Mesendoderm (in vitro differentiated cells): ENCODE measurements at regions not wholly inside any gene's neighbourhood (a gene's known extent, or its start where the extent isn't known, plus 50 kb on each side); places are given as distances from the start of the nearest gene placed in this dataset.

Experiments
- DNase-seq: peaks from one replicate; pipeline ENCODE4 v3.0.0; 2013
- H2AK5ac ChIP-seq: 2 replicates; pipeline ENCODE4 v1.6.1; 2013; ENCODE audit warnings: low read length, inconsistent platforms
- H2BK120ac ChIP-seq: 2 replicates; pipeline ENCODE4 v1.6.1; 2013; ENCODE audit warnings: low read depth, mild to moderate bottlenecking, low read length, moderate library complexity, mixed read lengths
- H2BK15ac ChIP-seq: replicated peaks from 2 replicates; pipeline ENCODE4 v1.6.1; 2013; ENCODE audit warnings: low read depth, mild to moderate bottlenecking, moderate library complexity
- H2BK5ac ChIP-seq: 2 replicates; pipeline ENCODE4 v1.6.1; 2013; ENCODE audit warnings: low read length, inconsistent platforms
- H3K18ac ChIP-seq: 2 replicates; pipeline ENCODE4 v1.6.1; 2013; ENCODE audit warnings: mild to moderate bottlenecking, low read length, mixed read lengths
- H3K23ac ChIP-seq: one replicate; pipeline ENCODE4 v1.6.1; 2013; ENCODE audit warnings: low read length
- H3K27ac ChIP-seq: 2 replicates; pipeline ENCODE4 v1.5.1; 2013; ENCODE audit warnings: low read depth, mild to moderate bottlenecking, inconsistent platforms, low read length, moderate library complexity
- H3K27me3 ChIP-seq: 2 replicates; pipeline ENCODE4 v1.6.1; 2013; ENCODE audit warnings: low read length, control low read depth, mild to moderate bottlenecking, inconsistent platforms; ENCODE audit not compliant: insufficient read depth, poor library complexity
- H3K36me3 ChIP-seq: 2 replicates; pipeline ENCODE4 v1.6.1; 2013; ENCODE audit warnings: low read length, inconsistent platforms; ENCODE audit not compliant: control insufficient read depth, insufficient read depth
- H3K4ac ChIP-seq: one replicate; pipeline ENCODE4 v1.6.1; 2013; ENCODE audit warnings: low read depth, mild to moderate bottlenecking, low read length, moderate library complexity
- H3K4me1 ChIP-seq: 2 replicates; pipeline ENCODE4 v1.6.1; 2013; ENCODE audit warnings: low read depth, low read length, inconsistent platforms; ENCODE audit not compliant: control insufficient read depth
- H3K4me2 ChIP-seq: 2 replicates; pipeline ENCODE4 v1.6.1; 2013; ENCODE audit warnings: low read length
- H3K4me3 ChIP-seq: 2 replicates; pipeline ENCODE4 v1.5.1; 2013; ENCODE audit warnings: mild to moderate bottlenecking, low read length
- H3K56ac ChIP-seq: one replicate; pipeline ENCODE4 v1.6.1; 2013; ENCODE audit warnings: low read length
- H3K79me1 ChIP-seq: 2 replicates; pipeline ENCODE4 v1.6.1; 2013; ENCODE audit warnings: low read length, inconsistent platforms
- H3K79me2 ChIP-seq: 2 replicates; pipeline ENCODE4 v1.6.1; 2013; ENCODE audit warnings: mild to moderate bottlenecking, low read length; ENCODE audit not compliant: control insufficient read depth, insufficient read depth
- H3K9ac ChIP-seq: 2 replicates; pipeline ENCODE4 v1.6.1; 2013; ENCODE audit warnings: low read length, inconsistent platforms
- H4K5ac ChIP-seq: one replicate; pipeline ENCODE4 v1.6.1; 2013; ENCODE audit warnings: low read length
- H4K8ac ChIP-seq: one replicate; pipeline ENCODE4 v1.6.1; 2013; ENCODE audit warnings: low read depth, mild to moderate bottlenecking, control low read depth, low read length, moderate library complexity
- WGBS: extraction: QIAGEN DNeasy Blood & Tissue Kit; methylation state at CpG from one replicate; pipeline ENCODE4 v1.1.7; 2013; ENCODE audit warnings: low lambda C conversion rate, missing lambda C conversion rate; ENCODE audit not compliant: insufficient coverage; ENCODE audit errors: extremely low coverage; 5-methylcytosine and 5-hydroxymethylcytosine counted together

DNA sequence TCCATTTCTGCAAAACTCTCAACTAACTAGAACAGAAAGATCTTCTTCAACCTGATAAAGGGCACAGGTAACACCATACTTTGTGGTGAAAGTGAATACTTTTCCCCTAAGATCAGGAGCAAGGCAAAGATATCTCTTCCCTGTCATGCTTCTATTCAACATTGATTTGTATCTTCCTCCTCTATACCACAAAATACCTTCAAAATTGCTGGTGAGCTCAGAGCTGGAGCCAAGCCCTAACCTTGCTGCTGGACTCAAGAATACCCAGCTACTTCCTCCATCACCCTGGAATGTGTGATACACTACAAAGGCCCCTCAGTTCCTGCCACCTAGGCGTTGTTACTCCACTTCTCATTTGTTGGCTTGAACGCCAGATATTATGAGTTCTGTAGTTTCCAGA, 499.0 kb downstream of the ACTL7B start:
- no peak overlapping the region for H4K5ac ChIP-seq
- no peak overlapping the region for H3K9ac ChIP-seq
- no peak overlapping the region for H2BK5ac ChIP-seq
- no peak overlapping the region for H3K4me2 ChIP-seq
- no peak overlapping the region for H3K18ac ChIP-seq
- H3K79me2 ChIP-seq = no peaks in the 10 kb centered on the region
- no peak for DNase-seq
- WGBS = no CpG with 5 or more reads among the region's 2 CpGs
- H3K36me3 ChIP-seq = no peaks in the 10 kb centered on the region
- no peak overlapping the region for H2BK15ac ChIP-seq
- H3K79me1 ChIP-seq = no peaks in the 10 kb centered on the region
- no peak overlapping the region for H3K4me3 ChIP-seq
- H3K56ac ChIP-seq = no peak overlapping the region
- H4K8ac ChIP-seq = no peak overlapping the region
- H3K27me3 ChIP-seq = no peaks in the 10 kb centered on the region
- H2AK5ac ChIP-seq = no peak overlapping the region
- no peak overlapping the region for H3K27ac ChIP-seq
- H3K4ac ChIP-seq = no peak overlapping the region
- H3K4me1 ChIP-seq = no peaks in the 10 kb centered on the region
- no peak overlapping the region for H2BK120ac ChIP-seq
- no peak overlapping the region for H3K23ac ChIP-seq

DNA sequence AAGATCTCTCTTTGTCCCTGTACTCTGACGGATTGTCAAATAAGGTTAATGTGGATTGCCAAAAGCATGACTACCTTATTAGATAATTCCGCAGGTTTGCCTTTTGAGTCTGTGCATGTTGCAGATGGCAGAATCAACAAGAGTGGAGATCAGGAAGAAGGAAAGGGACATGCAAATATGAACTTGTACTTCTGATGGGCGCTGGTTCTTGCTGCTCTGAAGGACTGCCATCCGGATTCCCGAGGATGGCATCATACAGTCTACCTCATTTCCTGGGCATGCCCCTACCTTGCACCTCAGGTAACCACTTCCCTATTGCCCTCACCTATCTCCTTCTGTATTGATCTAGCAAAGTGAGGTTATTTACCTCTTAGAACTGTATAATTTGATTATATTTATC, 504.2 kb downstream of the ACTL7B start:
- Histone ChIP-seq H3K56ac (no peak overlapping the region), H3K79me2 (no peaks in the 10 kb centered on the region), H4K5ac (no peak overlapping the region), H3K36me3 (no peaks in the 10 kb centered on the region), H2BK15ac (no peak overlapping the region), H2AK5ac (no peak overlapping the region), H4K8ac (no peak overlapping the region), H2BK120ac (no peak overlapping the region), H3K27ac (no peak overlapping the region), H3K4me3 (no peak overlapping the region), H3K18ac (no peak overlapping the region), H3K23ac (no peak overlapping the region), H2BK5ac (no peak overlapping the region), H3K79me1 (no peaks in the 10 kb centered on the region), H3K4me1 (no peaks in the 10 kb centered on the region), H3K9ac (no peak overlapping the region), H3K4ac (no peak overlapping the region), H3K4me2 (no peak overlapping the region), H3K27me3 (no peaks in the 10 kb centered on the region)
- WGBS = no CpG with 5 or more reads among the region's 5 CpGs
- no peak for DNase-seq

DNA sequence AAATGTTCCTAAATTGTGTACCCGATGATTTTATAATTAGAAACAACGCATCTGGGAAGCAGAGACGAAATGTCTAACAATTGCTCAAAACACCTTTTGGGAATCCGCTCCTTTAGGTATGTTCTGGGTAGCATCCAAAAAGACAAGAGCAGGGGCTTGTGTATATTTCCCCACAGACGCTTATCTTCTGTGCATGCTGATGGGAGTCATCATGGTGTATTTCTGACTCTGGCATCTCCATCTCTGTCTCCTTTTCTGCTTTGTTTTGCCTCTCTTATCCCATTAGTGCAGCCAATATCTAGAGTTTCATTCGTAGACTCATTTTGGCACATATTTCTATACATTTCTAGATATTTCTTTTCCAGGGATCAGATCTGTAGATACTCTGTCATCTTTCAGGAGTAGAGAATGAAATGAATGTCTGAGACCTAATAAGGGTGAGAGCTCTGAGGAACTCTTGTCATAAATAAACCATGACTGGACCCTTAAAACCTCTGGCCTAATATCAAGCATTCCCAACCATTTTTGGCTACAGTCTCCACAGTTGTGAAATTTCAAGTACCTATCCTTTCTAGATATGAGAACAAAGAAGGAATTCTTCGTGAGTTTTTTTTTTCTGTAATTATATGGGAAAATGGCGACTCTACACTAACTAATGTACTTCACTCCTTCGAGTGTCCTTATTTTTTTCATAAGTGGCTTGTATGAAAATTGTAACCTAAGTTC, 508.2 kb downstream of the ACTL7B start:
- Histone ChIP-seq H2AK5ac (no peak overlapping the region), H3K27ac (no peak overlapping the region), H3K4ac (no peak overlapping the region), H4K8ac (no peak overlapping the region), H3K23ac (no peak overlapping the region), H3K4me2 (no peak overlapping the region), H3K36me3 (no peaks in the 10 kb centered on the region), H3K4me1 (no peaks in the 10 kb centered on the region), H4K5ac (no peak overlapping the region), H2BK15ac (no peak overlapping the region), H3K79me1 (no peaks in the 10 kb centered on the region), H2BK120ac (no peak overlapping the region), H3K18ac (no peak overlapping the region), H3K27me3 (no peaks in the 10 kb centered on the region), H2BK5ac (no peak overlapping the region), H3K4me3 (no peak overlapping the region), H3K56ac (no peak overlapping the region), H3K79me2 (no peaks in the 10 kb centered on the region), H3K9ac (no peak overlapping the region)
- no peak for DNase-seq
- no CpG with 5 or more reads among the region's 9 CpGs for WGBS

DNA sequence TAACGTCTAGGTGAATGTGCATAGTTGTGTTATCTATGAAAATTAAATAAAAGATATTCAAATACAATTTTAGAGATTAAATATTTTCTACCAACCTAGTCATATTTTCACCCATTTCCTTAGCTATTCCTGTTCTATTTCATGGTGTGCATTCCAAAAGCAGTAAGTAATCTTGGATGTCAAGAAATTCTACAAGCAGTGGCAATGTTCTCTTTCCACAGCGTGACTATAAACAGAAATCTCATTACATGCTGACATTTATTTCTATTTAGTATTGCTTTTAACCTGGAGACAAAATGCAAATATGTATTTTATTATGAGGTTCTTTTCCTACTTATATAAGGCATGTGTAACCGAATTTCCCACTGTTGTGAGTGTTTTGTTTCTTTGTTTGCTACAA, 510.0 kb downstream of the ACTL7B start:
- H3K56ac ChIP-seq = no peak overlapping the region
- H3K4me3 ChIP-seq = no peak overlapping the region
- no peaks in the 10 kb centered on the region for H3K79me2 ChIP-seq
- H2AK5ac ChIP-seq = no peak overlapping the region
- H4K8ac ChIP-seq = no peak overlapping the region
- no peak overlapping the region for H2BK5ac ChIP-seq
- H3K79me1 ChIP-seq = no peaks in the 10 kb centered on the region
- H3K9ac ChIP-seq = no peak overlapping the region
- no peaks in the 10 kb centered on the region for H3K36me3 ChIP-seq
- H3K4me2 ChIP-seq = no peak overlapping the region
- no peak overlapping the region for H2BK15ac ChIP-seq
- no peak overlapping the region for H3K23ac ChIP-seq
- no peak overlapping the region for H3K4ac ChIP-seq
- no peak for DNase-seq
- H4K5ac ChIP-seq = no peak overlapping the region
- H3K18ac ChIP-seq = no peak overlapping the region
- H3K27me3 ChIP-seq = no peaks in the 10 kb centered on the region
- H3K27ac ChIP-seq = no peak overlapping the region
- 100% methylated on average over 1 of the region's 3 CpGs for WGBS
- H2BK120ac ChIP-seq = no peak overlapping the region
- no peaks in the 10 kb centered on the region for H3K4me1 ChIP-seq

DNA sequence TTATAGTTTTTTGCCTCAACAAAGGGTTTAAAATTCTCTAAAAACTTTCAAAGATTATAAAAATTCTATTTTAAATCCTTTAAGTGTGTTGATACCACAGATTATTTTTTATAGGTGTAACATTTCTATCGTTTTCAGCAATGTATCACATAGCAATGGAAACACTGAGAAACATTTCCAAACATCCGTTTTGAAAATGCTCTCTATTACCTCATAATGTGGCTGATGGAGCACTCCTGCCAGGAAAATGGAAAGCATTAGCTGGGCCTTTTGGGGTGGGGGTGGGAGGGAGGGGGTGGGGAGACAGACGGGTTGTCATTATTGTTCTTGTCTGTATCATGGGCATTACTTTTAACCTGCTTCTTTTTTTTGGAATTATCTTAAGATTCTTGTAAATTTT, 516.5 kb downstream of the ACTL7B start:
- no peaks in the 10 kb centered on the region for H3K4me1 ChIP-seq
- no peak overlapping the region for H3K4me3 ChIP-seq
- H3K36me3 ChIP-seq = no peaks in the 10 kb centered on the region
- H2BK5ac ChIP-seq = no peak overlapping the region
- no peak overlapping the region for H3K9ac ChIP-seq
- no peak overlapping the region for H2BK120ac ChIP-seq
- no peak overlapping the region for H3K4ac ChIP-seq
- H2BK15ac ChIP-seq = no peak overlapping the region
- no peak overlapping the region for H3K4me2 ChIP-seq
- no peak overlapping the region for H3K23ac ChIP-seq
- no peak overlapping the region for H3K18ac ChIP-seq
- H4K8ac ChIP-seq = no peak overlapping the region
- no peak overlapping the region for H3K56ac ChIP-seq
- no peaks in the 10 kb centered on the region for H3K79me1 ChIP-seq
- no peaks in the 10 kb centered on the region for H3K27me3 ChIP-seq
- DNase-seq = no peak
- H3K27ac ChIP-seq = no peak overlapping the region
- H4K5ac ChIP-seq = no peak overlapping the region
- no peak overlapping the region for H2AK5ac ChIP-seq
- H3K79me2 ChIP-seq = no peaks in the 10 kb centered on the region
- no CpG with 5 or more reads among the region's 3 CpGs for WGBS

DNA sequence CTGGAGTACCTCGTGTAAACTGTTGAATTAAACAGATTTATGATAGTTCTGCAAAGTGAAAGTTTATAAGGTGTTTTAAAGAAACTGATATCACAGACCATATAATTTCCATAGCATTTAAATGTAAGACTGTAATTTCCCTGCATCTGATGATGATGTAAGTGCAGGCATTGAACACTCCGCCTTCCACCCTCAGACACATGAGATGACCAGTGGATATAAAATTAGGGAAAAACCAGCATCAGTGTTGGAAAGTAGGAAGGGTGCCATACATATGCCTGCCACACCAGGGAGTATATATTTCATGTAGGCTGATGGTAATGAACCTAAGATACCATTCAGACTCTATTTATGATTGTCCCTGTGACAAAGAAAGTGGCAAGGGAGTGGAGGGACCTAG, 519.2 kb downstream of the ACTL7B start:
- no peak overlapping the region for H3K18ac ChIP-seq
- no peak overlapping the region for H3K4me2 ChIP-seq
- H3K4ac ChIP-seq = no peak overlapping the region
- H2AK5ac ChIP-seq = no peak overlapping the region
- H2BK120ac ChIP-seq = no peak overlapping the region
- no peaks in the 10 kb centered on the region for H3K36me3 ChIP-seq
- no peak for DNase-seq
- no peak overlapping the region for H3K27ac ChIP-seq
- no peaks in the 10 kb centered on the region for H3K4me1 ChIP-seq
- H3K79me1 ChIP-seq = no peaks in the 10 kb centered on the region
- no peak overlapping the region for H3K9ac ChIP-seq
- no peak overlapping the region for H3K4me3 ChIP-seq
- H3K56ac ChIP-seq = no peak overlapping the region
- no peak overlapping the region for H4K5ac ChIP-seq
- no peak overlapping the region for H2BK15ac ChIP-seq
- H3K79me2 ChIP-seq = no peaks in the 10 kb centered on the region
- H3K23ac ChIP-seq = no peak overlapping the region
- H3K27me3 ChIP-seq = no peaks in the 10 kb centered on the region
- WGBS = no CpG with 5 or more reads among the region's 2 CpGs
- H4K8ac ChIP-seq = no peak overlapping the region
- no peak overlapping the region for H2BK5ac ChIP-seq
